ENCODE measurements at regions not wholly inside any gene's neighbourhood (a gene's known extent, or its start where the extent isn't known, plus 50 kb on each side); places are given as distances from the start of the nearest gene placed in this dataset.

- H3K27me3 ChIP-seq = no peaks in the 10 kb centered on the region
- intact Hi-C loops (cut with DNase I; ENCODE audit: low total_unique reads) (no loop called here), in situ Hi-C loops (cut with MboI; ENCODE audit: low sequenced_read_pairs in 4 of 4) (loop anchor here (25.0 kb wide), 3 partner anchors 315 to 1290 kb away; partner anchors contain the start of gene KLF6 (in 1 of the 4))
- DNase-seq = no peak
- H3K4me1 ChIP-seq = peaks cover 38 to 45% of the 10 kb centered on the region in 2 donors
- H3K4me3 ChIP-seq = peak overlapping the region in 2 of 4 donors; percentile 30 to 32
- no peak for ATAC-seq
- no peaks in the 10 kb centered on the region for H3K9me3 ChIP-seq
- TF ChIP-seq POLR2A (IDR thresholded peaks at IDR 0.05) = no peak
- no peak for TF ChIP-seq CTCF (IDR thresholded peaks at IDR 0.05 in 4 of 5, conservative IDR thresholded peaks at IDR 0.05 in 1 of 5)
- H3K27ac ChIP-seq = peak overlapping the region; percentile 72 to 77 (median 74)
- H3K36me3 ChIP-seq = no peaks in the 10 kb centered on the region
Measured at GRCh38 chr10:3471927-3472286, 299.3 kb upstream of the PITRM1 start.

- H3K9me3 ChIP-seq = no peaks in the 10 kb centered on the region
- no peak overlapping the region for H3K4me3 ChIP-seq
- H3K36me3 ChIP-seq = no peaks in the 10 kb centered on the region
- ATAC-seq (no peak), DNase-seq (no peak)
- intact Hi-C loops (cut with DNase I; ENCODE audit: low total_unique reads) (no loop called here), in situ Hi-C loops (cut with MboI; ENCODE audit: low sequenced_read_pairs in 4 of 4) (loop anchor here (25.0 kb wide), 3 partner anchors 316 to 1291 kb away; partner anchors contain the start of gene KLF6 (in 1 of the 4))
- no peaks in the 10 kb centered on the region for H3K27me3 ChIP-seq
- H3K27ac ChIP-seq = peak overlapping the region; percentile 72 to 77 (median 74)
- peaks cover 38 to 49% of the 10 kb centered on the region in 2 donors for H3K4me1 ChIP-seq
- no peak for TF ChIP-seq POLR2A (IDR thresholded peaks at IDR 0.05)
- TF ChIP-seq CTCF (IDR thresholded peaks at IDR 0.05 in 4 of 5, conservative IDR thresholded peaks at IDR 0.05 in 1 of 5) = no peak
Measured at GRCh38 chr10:3471472-3471871, 298.9 kb upstream of the PITRM1 start.

- DNase-seq = no peak
- H3K27ac ChIP-seq = peak overlapping the region in 3 of 4 donors; percentile 89 to 96 (median 94)
Measured at GRCh38 chr10:3470191-3470590, 297.6 kb upstream of the PITRM1 start.

GRCh38 chr10:3469639-3470020 is 297.0 kb upstream of the PITRM1 start:
- H3K9me3 ChIP-seq = no peaks in the 10 kb centered on the region
- H3K4me1 ChIP-seq = peaks cover 38 to 49% of the 10 kb centered on the region in 2 donors
- DNase-seq (no peak), ATAC-seq (no peak)
- in situ Hi-C loops (cut with MboI; ENCODE audit: low sequenced_read_pairs in 4 of 4) = loop anchor here (10.0 to 25.0 kb wide), 4 partner anchors 305 to 1293 kb away; partner anchors contain the start of gene KLF6 (in 1 of the 4)
- H3K4me3 ChIP-seq = peak overlapping the region in 1 of 4 donors; percentile 23
- TF ChIP-seq CTCF (IDR thresholded peaks at IDR 0.05 in 4 of 5, conservative IDR thresholded peaks at IDR 0.05 in 1 of 5) = no peak
- TF ChIP-seq POLR2A (IDR thresholded peaks at IDR 0.05) = no peak
- peak overlapping the region; percentile 86 to 96 (median 92) for H3K27ac ChIP-seq
- no peaks in the 10 kb centered on the region for H3K27me3 ChIP-seq
- intact Hi-C loops (cut with DNase I; ENCODE audit: low total_unique reads) = loop anchor here (2.0 to 5.0 kb wide), 6 partner anchors 253 to 1298 kb away; no protein-coding TSS in a partner anchor
- H3K36me3 ChIP-seq = no peaks in the 10 kb centered on the region

More at GRCh38 chr10:3470191-3470590, 297.6 kb upstream of the PITRM1 start:
- no peak overlapping the region for H3K4me3 ChIP-seq
- H3K36me3 ChIP-seq = no peaks in the 10 kb centered on the region
- H3K9me3 ChIP-seq = no peaks in the 10 kb centered on the region
- intact Hi-C loops (cut with DNase I; ENCODE audit: low total_unique reads) = no loop called here
- H3K4me1 ChIP-seq = peaks cover 38 to 49% of the 10 kb centered on the region in 2 donors
- in situ Hi-C loops (cut with MboI; ENCODE audit: low sequenced_read_pairs in 4 of 4) = loop anchor here (25.0 kb wide), 3 partner anchors 317 to 1292 kb away; partner anchors contain the start of gene KLF6 (in 1 of the 4)
- TF ChIP-seq POLR2A (IDR thresholded peaks at IDR 0.05) (no peak), CTCF (IDR thresholded peaks at IDR 0.05 in 4 of 5, conservative IDR thresholded peaks at IDR 0.05 in 1 of 5) (no peak)
- ATAC-seq = no peak
- H3K27me3 ChIP-seq = no peaks in the 10 kb centered on the region

All from gastrocnemius medialis (tissue), 4 donors.